GM23248 (cell line): ENCODE measurements at regions not wholly inside any gene's neighbourhood (a gene's known extent, or its start where the extent isn't known, plus 50 kb on each side); places are given as distances from the start of the nearest gene placed in this dataset.

ENCODE experiments used
- DNase-seq: peaks from one replicate; pipeline ENCODE4 v3.0.0-alpha.2; 2015
- H2AFZ ChIP-seq: fragments of 200-600 bp; sonication (generic); 2 replicates; pipeline ENCODE4 v1.6.1; 2016; ENCODE audit warnings: antibody characterized with exemption
- H3F3A ChIP-seq: fragments of 200-600 bp; sonication (generic); 2 replicates; pipeline ENCODE4 v1.6.1; 2016; ENCODE audit warnings: mild to moderate bottlenecking, antibody characterized with exemption, mixed run types; ENCODE audit not compliant: insufficient read depth
- H3K27ac ChIP-seq: fragments of 200-600 bp; sonication (generic); 2 replicates; pipeline ENCODE4 v1.5.1; 2016; ENCODE audit warnings: mild to moderate bottlenecking
- H3K27me3 ChIP-seq: fragments of 200-600 bp; sonication (generic); replicated peaks from 2 replicates; pipeline ENCODE4 v1.6.1; 2016; ENCODE audit warnings: mild to moderate bottlenecking; ENCODE audit not compliant: insufficient read depth
- H3K36me3 ChIP-seq: fragments of 200-600 bp; sonication (generic); 2 replicates; pipeline ENCODE4 v1.6.1; 2016; ENCODE audit warnings: low read depth, mild to moderate bottlenecking
- H3K4me1 ChIP-seq: fragments of 200-600 bp; sonication (generic); 2 replicates; pipeline ENCODE4 v1.6.1; 2016; ENCODE audit warnings: mild to moderate bottlenecking; ENCODE audit not compliant: insufficient read depth
- H3K4me2 ChIP-seq: fragments of 200-600 bp; sonication (generic); one replicate; pipeline ENCODE4 v1.6.1; 2016; ENCODE audit warnings: mild to moderate bottlenecking; ENCODE audit not compliant: unreplicated experiment
- H3K4me3 ChIP-seq: fragments of 200-600 bp; sonication (generic); 2 replicates; pipeline ENCODE4 v1.5.1; 2016; ENCODE audit warnings: mild to moderate bottlenecking
- H3K79me2 ChIP-seq: fragments of 200-600 bp; sonication (generic); 2 replicates; pipeline ENCODE4 v1.6.1; 2016; ENCODE audit warnings: mild to moderate bottlenecking; ENCODE audit not compliant: insufficient read depth
- H3K9ac ChIP-seq: fragments of 200-600 bp; sonication (generic); 2 replicates; pipeline ENCODE4 v1.6.1; 2016; ENCODE audit warnings: mild to moderate bottlenecking
- H3K9me2 ChIP-seq: fragments of 200-600 bp; sonication (generic); 2 replicates; pipeline ENCODE4 v1.6.1; 2016; ENCODE audit warnings: mixed run types, mild to moderate bottlenecking, moderate library complexity; ENCODE audit not compliant: insufficient read depth
- H3K9me3 ChIP-seq: fragments of 200-600 bp; sonication (generic); one replicate; pipeline ENCODE4 v1.6.1; 2017; ENCODE audit warnings: low read depth
- H4K20me1 ChIP-seq: fragments of 200-600 bp; sonication (generic); 2 replicates; pipeline ENCODE4 v1.6.0; 2016; ENCODE audit not compliant: insufficient read depth
- EZH2 ChIP-seq: fragments of 200-600 bp; sonication (generic); IDR thresholded peaks from 2 replicates; pipeline ENCODE4 v1.6.1; 2018; ENCODE audit warnings: antibody characterized with exemption, mild to moderate bottlenecking; ENCODE audit not compliant: insufficient read depth, poor library complexity, severe bottlenecking
- EZH2phosphoT487 ChIP-seq: fragments of 200-600 bp; sonication (generic); IDR thresholded peaks from 2 replicates; pipeline ENCODE4 v1.6.1; 2018; ENCODE audit warnings: antibody characterized with exemption, moderate library complexity, mild to moderate bottlenecking, low read depth; ENCODE audit not compliant: insufficient read depth
- WGBS, 2 experiments: methylation state at CpG; one replicate each; pipeline ENCODE4 v1.1.6; 2015 to 2017; ENCODE audit warnings: low lambda C conversion rate in 2 of 2, low coverage in 1 of 2; ENCODE audit errors: missing lambda C conversion rate in 2 of 2; 5-methylcytosine and 5-hydroxymethylcytosine counted together
- in situ Hi-C: fragments of 300-500 bp; cut with MboI; formaldehyde crosslinking; loops from 2 replicates; pipeline ENCODE4 v1.15.0; 2020

- WGBS, 2 experiments: 9% methylated on average over 7 of the region's 7 CpGs
- H3F3A ChIP-seq: no peaks in the 10 kb centered on the region
- H3K4me2 ChIP-seq: no peak overlapping the region
Measured at GRCh38 chr10:128875956-128876736, 590.9 kb upstream of the MGMT start.

GRCh38 chr10:128877141-128877540 lies 589.9 kb upstream of the MGMT start:
- Histone ChIP-seq H3K36me3 (no peaks in the 10 kb centered on the region), H3K79me2 (no peaks in the 10 kb centered on the region), H3K27me3 (no peaks in the 10 kb centered on the region), H2AFZ (no peak overlapping the region), H4K20me1 (no peaks in the 10 kb centered on the region), H3K9me3 (no peaks in the 10 kb centered on the region), H3K9ac (no peak overlapping the region), H3K4me2 (no peak overlapping the region), H3K9me2 (no peaks in the 10 kb centered on the region), H3K4me1 (no peaks in the 10 kb centered on the region), H3K27ac (no peak overlapping the region), H3K4me3 (no peak overlapping the region), H3F3A (no peaks in the 10 kb centered on the region)
- no peak for DNase-seq
- 66 to 75% methylated on average over 10 of the region's 10 CpGs for WGBS, 2 experiments
- in situ Hi-C loops: no loop called here
- TF ChIP-seq EZH2phosphoT487: no peak
- no peak for TF ChIP-seq EZH2

More at GRCh38 chr10:128875956-128876736, 590.9 kb upstream of the MGMT start:
- in situ Hi-C loops: no loop called here
- Histone ChIP-seq H3K27ac (peak overlapping the region; percentile 50), H3K9me3 (no peaks in the 10 kb centered on the region), H3K9ac (no peak overlapping the region), H2AFZ (no peak overlapping the region), H3K9me2 (no peaks in the 10 kb centered on the region), H3K4me3 (no peak overlapping the region), H3K36me3 (no peaks in the 10 kb centered on the region), H3K4me1 (no peaks in the 10 kb centered on the region), H3K27me3 (no peaks in the 10 kb centered on the region), H3K79me2 (no peaks in the 10 kb centered on the region), H4K20me1 (no peaks in the 10 kb centered on the region)
- TF ChIP-seq EZH2: no peak
- TF ChIP-seq EZH2phosphoT487: no peak
- DNase-seq: peak; percentile 73

- Histone ChIP-seq H2AFZ (no peak overlapping the region), H3K4me3 (no peak overlapping the region), H3K4me2 (no peak overlapping the region), H3K27ac (no peak overlapping the region), H4K20me1 (no peaks in the 10 kb centered on the region), H3K27me3 (no peaks in the 10 kb centered on the region), H3K36me3 (no peaks in the 10 kb centered on the region), H3F3A (no peaks in the 10 kb centered on the region), H3K9ac (no peak overlapping the region), H3K4me1 (no peaks in the 10 kb centered on the region), H3K79me2 (no peaks in the 10 kb centered on the region), H3K9me2 (no peaks in the 10 kb centered on the region), H3K9me3 (no peaks in the 10 kb centered on the region)
- WGBS, 2 experiments: 72 to 82% methylated on average over 6 to 7 of the region's 7 CpGs
- in situ Hi-C loops: no loop called here
- TF ChIP-seq EZH2phosphoT487 (no peak), EZH2 (no peak)
- no peak for DNase-seq
Measured at GRCh38 chr10:128877936-128878335, 589.1 kb upstream of the MGMT start.

GRCh38 chr10:128879030-128879429 lies 588.0 kb upstream of the MGMT start:
- 28 to 33% methylated on average over 3 of the region's 3 CpGs for WGBS, 2 experiments

More at GRCh38 chr10:128879030-128879429, 588.0 kb upstream of the MGMT start:
- Histone ChIP-seq H3K27ac (no peak overlapping the region), H3K4me1 (no peaks in the 10 kb centered on the region), H2AFZ (no peak overlapping the region), H3K9me2 (no peaks in the 10 kb centered on the region), H4K20me1 (no peaks in the 10 kb centered on the region), H3K27me3 (no peaks in the 10 kb centered on the region), H3K36me3 (no peaks in the 10 kb centered on the region), H3K9ac (no peak overlapping the region), H3K79me2 (no peaks in the 10 kb centered on the region), H3K4me2 (no peak overlapping the region), H3K4me3 (no peak overlapping the region), H3F3A (no peaks in the 10 kb centered on the region), H3K9me3 (no peaks in the 10 kb centered on the region)
- in situ Hi-C loops: no loop called here
- no peak for DNase-seq
- no peak for TF ChIP-seq EZH2
